ENCODE measurements at regions not wholly inside any gene's neighbourhood (a gene's known extent, or its start where the extent isn't known, plus 50 kb on each side); places are given as distances from the start of the nearest gene placed in this dataset.

- no peaks in the 10 kb centered on the region for H4K20me1 ChIP-seq (ENCODE audit: insufficient read depth, low read length)
- TF ChIP-seq CTCF (IDR thresholded peaks at IDR 0.05; ENCODE audit: low read length) = no peak
- no peak for TF ChIP-seq EZH2 (optimal IDR thresholded peaks at IDR 0.05; ENCODE audit: low read depth, low read length)
- no peak for TF ChIP-seq EZH2phosphoT487 (IDR thresholded peaks at IDR 0.05; ENCODE audit: low read length)
- H3K4me2 ChIP-seq (ENCODE audit: low read depth, low read length) = no peak overlapping the region
- no peak overlapping the region for H3K27ac ChIP-seq (ENCODE audit: low read length)
- no peak for DNase-seq
- H3K9me2 ChIP-seq (replicated peaks; ENCODE audit: insufficient read depth, low read length) = no peaks in the 10 kb centered on the region
- H3K36me3 ChIP-seq (replicated peaks; ENCODE audit: insufficient read depth, low read length) = no peaks in the 10 kb centered on the region
- H3F3A ChIP-seq (ENCODE audit: insufficient read depth, low read length) = no peaks in the 10 kb centered on the region
- H2AFZ ChIP-seq (ENCODE audit: low read length) = no peak overlapping the region
- H3K9ac ChIP-seq (ENCODE audit: low read length) = no peak overlapping the region
- H3K27me3 ChIP-seq (replicated peaks; ENCODE audit: insufficient read depth, low read length) = no peaks in the 10 kb centered on the region
- H3K79me2 ChIP-seq (ENCODE audit: low read length) = no peaks in the 10 kb centered on the region
- H3K4me1 ChIP-seq (ENCODE audit: low read length) = no peaks in the 10 kb centered on the region
- H3K9me3 ChIP-seq (replicated peaks; ENCODE audit: insufficient read depth, low read length) = no peaks in the 10 kb centered on the region
- no peak overlapping the region for H3K4me3 ChIP-seq (ENCODE audit: low read length)
Measured at GRCh38 chr5:117436846-117437245, 862.2 kb upstream of the SEMA6A start.

- Histone ChIP-seq H3K9me3 (replicated peaks; ENCODE audit: insufficient read depth, low read length) (no peaks in the 10 kb centered on the region), H2AFZ (ENCODE audit: low read length) (no peak overlapping the region), H3K4me3 (ENCODE audit: low read length) (no peak overlapping the region), H3F3A (ENCODE audit: insufficient read depth, low read length) (no peaks in the 10 kb centered on the region), H3K4me1 (ENCODE audit: low read length) (no peaks in the 10 kb centered on the region), H3K36me3 (replicated peaks; ENCODE audit: insufficient read depth, low read length) (no peaks in the 10 kb centered on the region), H3K4me2 (ENCODE audit: low read depth, low read length) (no peak overlapping the region), H3K9ac (ENCODE audit: low read length) (no peak overlapping the region), H4K20me1 (ENCODE audit: insufficient read depth, low read length) (no peaks in the 10 kb centered on the region), H3K27me3 (replicated peaks; ENCODE audit: insufficient read depth, low read length) (no peaks in the 10 kb centered on the region), H3K9me2 (replicated peaks; ENCODE audit: insufficient read depth, low read length) (no peaks in the 10 kb centered on the region), H3K27ac (ENCODE audit: low read length) (no peak overlapping the region), H3K79me2 (ENCODE audit: low read length) (no peaks in the 10 kb centered on the region)
- DNase-seq = no peak
- TF ChIP-seq EZH2 (optimal IDR thresholded peaks at IDR 0.05; ENCODE audit: low read depth, low read length) = no peak
- no peak for TF ChIP-seq CTCF (IDR thresholded peaks at IDR 0.05; ENCODE audit: low read length)
- TF ChIP-seq EZH2phosphoT487 (IDR thresholded peaks at IDR 0.05; ENCODE audit: low read length) = no peak
Measured at GRCh38 chr5:117435203-117435602, 860.6 kb upstream of the SEMA6A start.

- TF ChIP-seq CTCF (IDR thresholded peaks at IDR 0.05; ENCODE audit: low read length) (no peak), EZH2phosphoT487 (IDR thresholded peaks at IDR 0.05; ENCODE audit: low read length) (no peak), EZH2 (optimal IDR thresholded peaks at IDR 0.05; ENCODE audit: low read depth, low read length) (no peak)
- no peaks in the 10 kb centered on the region for H4K20me1 ChIP-seq (ENCODE audit: insufficient read depth, low read length)
- H3K4me1 ChIP-seq (ENCODE audit: low read length) = no peaks in the 10 kb centered on the region
- H3K9me3 ChIP-seq (replicated peaks; ENCODE audit: insufficient read depth, low read length) = no peaks in the 10 kb centered on the region
- no peaks in the 10 kb centered on the region for H3K79me2 ChIP-seq (ENCODE audit: low read length)
- DNase-seq = peak; percentile 26
- no peaks in the 10 kb centered on the region for H3K27me3 ChIP-seq (replicated peaks; ENCODE audit: insufficient read depth, low read length)
- no peak overlapping the region for H3K4me2 ChIP-seq (ENCODE audit: low read depth, low read length)
- no peaks in the 10 kb centered on the region for H3F3A ChIP-seq (ENCODE audit: insufficient read depth, low read length)
- no peak overlapping the region for H3K4me3 ChIP-seq (ENCODE audit: low read length)
- no peaks in the 10 kb centered on the region for H3K36me3 ChIP-seq (replicated peaks; ENCODE audit: insufficient read depth, low read length)
- no peaks in the 10 kb centered on the region for H3K9me2 ChIP-seq (replicated peaks; ENCODE audit: insufficient read depth, low read length)
- no peak overlapping the region for H3K27ac ChIP-seq (ENCODE audit: low read length)
- H2AFZ ChIP-seq (ENCODE audit: low read length) = no peak overlapping the region
- no peak overlapping the region for H3K9ac ChIP-seq (ENCODE audit: low read length)
Measured at GRCh38 chr5:117434254-117434653, 859.6 kb upstream of the SEMA6A start.
